Keratinocyte (primary cell): ENCODE measurements at regions not wholly inside any gene's neighbourhood (a gene's known extent, or its start where the extent isn't known, plus 50 kb on each side); places are given as distances from the start of the nearest gene placed in this dataset.

ENCODE experiments used
- EZH2 ChIP-seq: IDR thresholded peaks from one replicate; pipeline ENCODE4 v1.6.1; 2012; ENCODE audit warnings: inconsistent platforms, mild to moderate bottlenecking, low read length, moderate library complexity
- TF ChIP-seq, protein P1 (sequence below), 3 experiments: IDR thresholded peaks in 1 of 3; conservative IDR thresholded peaks in 1 of 3; optimal IDR thresholded peaks in 1 of 3; 2 replicates in 2 of 3; 3 replicates in 1 of 3; pipeline versions ENCODE3 to v1.5.1; 2011; ENCODE audit warnings: low read length in 3 of 3, mild to moderate bottlenecking in 3 of 3, moderate library complexity in 2 of 3, control low read depth in 1 of 3, inconsistent platforms in 1 of 3; ENCODE audit not compliant: insufficient read depth in 2 of 3; ENCODE audit errors: extremely low read depth in 1 of 3

- TF ChIP-seq, protein P1, sequence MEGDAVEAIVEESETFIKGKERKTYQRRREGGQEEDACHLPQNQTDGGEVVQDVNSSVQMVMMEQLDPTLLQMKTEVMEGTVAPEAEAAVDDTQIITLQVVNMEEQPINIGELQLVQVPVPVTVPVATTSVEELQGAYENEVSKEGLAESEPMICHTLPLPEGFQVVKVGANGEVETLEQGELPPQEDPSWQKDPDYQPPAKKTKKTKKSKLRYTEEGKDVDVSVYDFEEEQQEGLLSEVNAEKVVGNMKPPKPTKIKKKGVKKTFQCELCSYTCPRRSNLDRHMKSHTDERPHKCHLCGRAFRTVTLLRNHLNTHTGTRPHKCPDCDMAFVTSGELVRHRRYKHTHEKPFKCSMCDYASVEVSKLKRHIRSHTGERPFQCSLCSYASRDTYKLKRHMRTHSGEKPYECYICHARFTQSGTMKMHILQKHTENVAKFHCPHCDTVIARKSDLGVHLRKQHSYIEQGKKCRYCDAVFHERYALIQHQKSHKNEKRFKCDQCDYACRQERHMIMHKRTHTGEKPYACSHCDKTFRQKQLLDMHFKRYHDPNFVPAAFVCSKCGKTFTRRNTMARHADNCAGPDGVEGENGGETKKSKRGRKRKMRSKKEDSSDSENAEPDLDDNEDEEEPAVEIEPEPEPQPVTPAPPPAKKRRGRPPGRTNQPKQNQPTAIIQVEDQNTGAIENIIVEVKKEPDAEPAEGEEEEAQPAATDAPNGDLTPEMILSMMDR (optimal IDR thresholded peaks at IDR 0.05 in 1 of 3, IDR thresholded peaks at IDR 0.05 in 1 of 3, conservative IDR thresholded peaks at IDR 0.05 in 1 of 3; ENCODE audit: extremely low read depth in 1 of 3, insufficient read depth in 2 of 3, low read length in 3 of 3): no peak
- TF ChIP-seq EZH2: no peak
These were observed 429.3 kb downstream of the TMEM232 start for GRCh38 chr5:110297152-110297670.
